ENCODE measurements at regions not wholly inside any gene's neighbourhood (a gene's known extent, or its start where the extent isn't known, plus 50 kb on each side); places are given as distances from the start of the nearest gene placed in this dataset.

DNA sequence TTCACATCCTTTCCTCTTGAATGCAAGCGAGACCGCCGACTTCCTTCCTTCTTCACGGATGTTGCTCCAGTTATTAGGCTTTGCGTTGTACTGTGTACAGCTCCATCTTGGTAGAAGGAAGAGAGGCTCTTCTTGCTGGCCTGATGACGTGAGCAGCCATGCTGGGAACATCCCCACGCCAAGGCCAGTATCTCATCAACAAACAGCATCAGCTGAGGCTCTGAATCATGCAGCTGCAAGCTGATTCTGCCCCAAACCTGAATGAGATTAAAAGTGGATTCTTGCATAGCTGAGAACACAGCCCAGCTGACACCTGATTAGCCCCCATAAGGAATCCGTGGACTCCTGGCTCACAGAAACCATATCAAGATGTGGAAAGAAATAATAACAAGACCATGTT, 809.6 kb downstream of the EFNB2 start:
- TF ChIP-seq, protein P1, sequence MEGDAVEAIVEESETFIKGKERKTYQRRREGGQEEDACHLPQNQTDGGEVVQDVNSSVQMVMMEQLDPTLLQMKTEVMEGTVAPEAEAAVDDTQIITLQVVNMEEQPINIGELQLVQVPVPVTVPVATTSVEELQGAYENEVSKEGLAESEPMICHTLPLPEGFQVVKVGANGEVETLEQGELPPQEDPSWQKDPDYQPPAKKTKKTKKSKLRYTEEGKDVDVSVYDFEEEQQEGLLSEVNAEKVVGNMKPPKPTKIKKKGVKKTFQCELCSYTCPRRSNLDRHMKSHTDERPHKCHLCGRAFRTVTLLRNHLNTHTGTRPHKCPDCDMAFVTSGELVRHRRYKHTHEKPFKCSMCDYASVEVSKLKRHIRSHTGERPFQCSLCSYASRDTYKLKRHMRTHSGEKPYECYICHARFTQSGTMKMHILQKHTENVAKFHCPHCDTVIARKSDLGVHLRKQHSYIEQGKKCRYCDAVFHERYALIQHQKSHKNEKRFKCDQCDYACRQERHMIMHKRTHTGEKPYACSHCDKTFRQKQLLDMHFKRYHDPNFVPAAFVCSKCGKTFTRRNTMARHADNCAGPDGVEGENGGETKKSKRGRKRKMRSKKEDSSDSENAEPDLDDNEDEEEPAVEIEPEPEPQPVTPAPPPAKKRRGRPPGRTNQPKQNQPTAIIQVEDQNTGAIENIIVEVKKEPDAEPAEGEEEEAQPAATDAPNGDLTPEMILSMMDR (IDR thresholded peaks at IDR 0.05 in 2 of 3, conservative IDR thresholded peaks at IDR 0.05 in 1 of 3; ENCODE audit: borderline replicate concordance in 1 of 3, insufficient read depth in 1 of 3, low read depth in 2 of 3, low read length in 2 of 3) = no peak
- TF ChIP-seq JUND (IDR thresholded peaks at IDR 0.05) (no peak), POLR2A (IDR thresholded peaks at IDR 0.05; ENCODE audit: borderline replicate concordance, extremely low read depth, insufficient read depth, insufficient read length) (no peak), YY1 (IDR thresholded peaks at IDR 0.05; ENCODE audit: extremely low read depth, insufficient replicate concordance, low read depth, low read length) (no peak), RAD21 (IDR thresholded peaks at IDR 0.05; ENCODE audit: low read depth) (no peak), EZH2 (IDR thresholded peaks at IDR 0.05) (no peak), EGR1 (IDR thresholded peaks at IDR 0.05; ENCODE audit: low read depth) (no peak), TCF7L2 (IDR thresholded peaks at IDR 0.05; ENCODE audit: borderline replicate concordance, extremely low read depth, insufficient read depth, insufficient read length) (no peak), SIN3A (IDR thresholded peaks at IDR 0.05; ENCODE audit: low read depth) (no peak)
- TF ChIP-seq, protein P2, sequence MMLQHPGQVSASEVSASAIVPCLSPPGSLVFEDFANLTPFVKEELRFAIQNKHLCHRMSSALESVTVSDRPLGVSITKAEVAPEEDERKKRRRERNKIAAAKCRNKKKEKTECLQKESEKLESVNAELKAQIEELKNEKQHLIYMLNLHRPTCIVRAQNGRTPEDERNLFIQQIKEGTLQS (IDR thresholded peaks at IDR 0.05) = no peak
- TF ChIP-seq, protein P3, sequence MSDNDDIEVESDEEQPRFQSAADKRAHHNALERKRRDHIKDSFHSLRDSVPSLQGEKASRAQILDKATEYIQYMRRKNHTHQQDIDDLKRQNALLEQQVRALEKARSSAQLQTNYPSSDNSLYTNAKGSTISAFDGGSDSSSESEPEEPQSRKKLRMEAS (IDR thresholded peaks at IDR 0.05) = no peak
- TF ChIP-seq, protein P4, sequence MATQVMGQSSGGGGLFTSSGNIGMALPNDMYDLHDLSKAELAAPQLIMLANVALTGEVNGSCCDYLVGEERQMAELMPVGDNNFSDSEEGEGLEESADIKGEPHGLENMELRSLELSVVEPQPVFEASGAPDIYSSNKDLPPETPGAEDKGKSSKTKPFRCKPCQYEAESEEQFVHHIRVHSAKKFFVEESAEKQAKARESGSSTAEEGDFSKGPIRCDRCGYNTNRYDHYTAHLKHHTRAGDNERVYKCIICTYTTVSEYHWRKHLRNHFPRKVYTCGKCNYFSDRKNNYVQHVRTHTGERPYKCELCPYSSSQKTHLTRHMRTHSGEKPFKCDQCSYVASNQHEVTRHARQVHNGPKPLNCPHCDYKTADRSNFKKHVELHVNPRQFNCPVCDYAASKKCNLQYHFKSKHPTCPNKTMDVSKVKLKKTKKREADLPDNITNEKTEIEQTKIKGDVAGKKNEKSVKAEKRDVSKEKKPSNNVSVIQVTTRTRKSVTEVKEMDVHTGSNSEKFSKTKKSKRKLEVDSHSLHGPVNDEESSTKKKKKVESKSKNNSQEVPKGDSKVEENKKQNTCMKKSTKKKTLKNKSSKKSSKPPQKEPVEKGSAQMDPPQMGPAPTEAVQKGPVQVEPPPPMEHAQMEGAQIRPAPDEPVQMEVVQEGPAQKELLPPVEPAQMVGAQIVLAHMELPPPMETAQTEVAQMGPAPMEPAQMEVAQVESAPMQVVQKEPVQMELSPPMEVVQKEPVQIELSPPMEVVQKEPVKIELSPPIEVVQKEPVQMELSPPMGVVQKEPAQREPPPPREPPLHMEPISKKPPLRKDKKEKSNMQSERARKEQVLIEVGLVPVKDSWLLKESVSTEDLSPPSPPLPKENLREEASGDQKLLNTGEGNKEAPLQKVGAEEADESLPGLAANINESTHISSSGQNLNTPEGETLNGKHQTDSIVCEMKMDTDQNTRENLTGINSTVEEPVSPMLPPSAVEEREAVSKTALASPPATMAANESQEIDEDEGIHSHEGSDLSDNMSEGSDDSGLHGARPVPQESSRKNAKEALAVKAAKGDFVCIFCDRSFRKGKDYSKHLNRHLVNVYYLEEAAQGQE (IDR thresholded peaks at IDR 0.05; ENCODE audit: low read depth) = no peak

Data from HCT116 (cell line).